K562 (cell line): ENCODE measurements at regions not wholly inside any gene's neighbourhood (a gene's known extent, or its start where the extent isn't known, plus 50 kb on each side); places are given as distances from the start of the nearest gene placed in this dataset.

Experiments used
- ATAC-seq: fragments of 200-7000 bp; cut with Tn5 transposase; 3 replicates; pipeline ENCODE4 v1.9.1; 2020; ENCODE audit warnings: moderate library complexity
- BruUV-seq: library from RNA; stranded (reverse); fragments of 400-500 nt; replicated peaks from 2 replicates; lab custom pipeline; 2021; lab: Mats Ljungman, UMichigan
- CTCF ChIA-PET: fragments of 300-600 bp; formaldehyde crosslinking; extraction: SDS; loops from one replicate; lab custom pipeline; 2021; ENCODE audit warnings: low intra/inter-chr PET ratio; lab: Yijun Ruan, JAX
- POLR2A ChIA-PET: fragments of 300-600, 350-650 bp; sonication (Branson Sonifier 250); formaldehyde crosslinking; extraction: SDS; loops from one replicate; lab custom pipeline; 2021; ENCODE audit warnings: antibody characterized with exemption, inconsistent platforms; lab: Yijun Ruan, JAX
- DNase-seq, 4 experiments: peaks; one replicate each; pipeline versions ENCODE4 v3.0.0 to v3.0.0-alpha.2; 2011 to 2018; ENCODE audit warnings: low spot score in 3 of 4, mixed read lengths in 3 of 4; ENCODE audit errors: extremely low read depth in 1 of 4
- FAIRE-seq: peaks from 2 replicates; lab custom pipeline; 2011; peaks lifted over from hg19 to GRCh38; lab: Jason Lieb, UNC
- H2AFZ ChIP-seq: 2 replicates; pipeline ENCODE4 v1.6.0; 2011; ENCODE audit warnings: low read depth, low read length, control low read depth, inconsistent platforms
- H3K27ac ChIP-seq: fragments of 200-600 bp; 3 replicates; pipeline ENCODE4 v1.8.0; 2011; ENCODE audit warnings: low read depth, mild to moderate bottlenecking, control low read depth, inconsistent platforms, low read length, moderate library complexity, mixed read lengths; ENCODE audit errors: extremely low read depth
- H3K27me3 ChIP-seq, 2 experiments: fragments of 300-600 bp in 1 of 2; 2 replicates in 1 of 2; 3 replicates in 1 of 2; pipeline versions ENCODE4 v1.6.0 to v1.8.0; 2011; ENCODE audit warnings: inconsistent platforms in 2 of 2, low read length in 2 of 2, mild to moderate bottlenecking in 1 of 2, mixed read lengths in 1 of 2, moderate library complexity in 1 of 2; ENCODE audit not compliant: control insufficient read depth in 2 of 2, insufficient read depth in 2 of 2
- H3K36me3 ChIP-seq: fragments of 300-600 bp; 3 replicates; pipeline ENCODE4 v1.8.0; 2011; ENCODE audit warnings: mild to moderate bottlenecking, low read length, inconsistent platforms; ENCODE audit not compliant: control insufficient read depth, insufficient read depth
- H3K4me1 ChIP-seq, 2 experiments: fragments of 200-600 bp in 1 of 2; replicated peaks in 1 of 2; 2 replicates in 1 of 2; 3 replicates in 1 of 2; pipeline versions ENCODE4 v1.5.1 to v1.8.0; 2011; ENCODE audit warnings: inconsistent platforms in 2 of 2, low read length in 2 of 2, mild to moderate bottlenecking in 1 of 2, mixed read lengths in 1 of 2, moderate library complexity in 1 of 2; ENCODE audit not compliant: control insufficient read depth in 2 of 2, insufficient read depth in 2 of 2
- H3K4me2 ChIP-seq: 2 replicates; pipeline ENCODE4 v1.6.1; 2011; ENCODE audit warnings: low read length, control low read depth, inconsistent platforms, mixed read lengths; ENCODE audit not compliant: insufficient read depth
- H3K4me3 ChIP-seq: fragments of 200-600 bp; sonication (generic), shearing (Covaris generic); 2 replicates; pipeline ENCODE4 v1.5.1; 2016; ENCODE audit warnings: control low read depth, inconsistent platforms
- H3K79me2 ChIP-seq: fragments of 200-600 bp; 3 replicates; pipeline ENCODE4 v1.8.0; 2011; ENCODE audit warnings: low read length, inconsistent platforms; ENCODE audit not compliant: control insufficient read depth, insufficient read depth
- H3K9ac ChIP-seq, 2 experiments: 2 replicates each; pipeline versions ENCODE4 v1.6.0 to v1.6.1; 2011; ENCODE audit warnings: low read depth in 2 of 2, low read length in 2 of 2, control low read depth in 1 of 2, inconsistent platforms in 1 of 2, mild to moderate bottlenecking in 1 of 2, mixed read lengths in 1 of 2; ENCODE audit not compliant: insufficient read depth in 1 of 2
- H3K9me1 ChIP-seq: one replicate; pipeline ENCODE4 v1.6.0; 2011; ENCODE audit warnings: inconsistent platforms, mild to moderate bottlenecking, low read length, moderate library complexity; ENCODE audit not compliant: control insufficient read depth, insufficient read depth
- H3K9me3 ChIP-seq: replicated peaks from 2 replicates; pipeline ENCODE4 v1.5.1; 2011; ENCODE audit warnings: low read depth, low read length, inconsistent platforms; ENCODE audit not compliant: control insufficient read depth, insufficient read depth
- H4K20me1 ChIP-seq: replicated peaks from 2 replicates; pipeline ENCODE4 v1.6.1; 2011; ENCODE audit warnings: low read length, inconsistent platforms, mixed read lengths; ENCODE audit not compliant: control insufficient read depth, insufficient read depth
- BMI1 ChIP-seq: fragments of 150-350 bp; IDR thresholded peaks from 2 replicates; pipeline ENCODE4 v1.6.1; 2014; ENCODE audit warnings: low read length
- CBX3 ChIP-seq, 2 experiments: IDR thresholded peaks; 1 replicate in 1 of 2; 2 replicates in 1 of 2; pipeline ENCODE4 v1.6.1; 2012; ENCODE audit warnings: inconsistent platforms in 2 of 2, low read length in 2 of 2, borderline replicate concordance in 1 of 2, control low read depth in 1 of 2
- GATA2 ChIP-seq: sonication (generic); formaldehyde crosslinking; IDR thresholded peaks from 2 replicates; pipeline ENCODE4 v1.4.0; 2020; ENCODE audit warnings: mild to moderate bottlenecking, missing genetic modification reagents
- HOMEZ ChIP-seq: fragments of 250-450 bp; sonication (Bioruptor Pico); IDR thresholded peaks from 2 replicates; pipeline ENCODE4 v1.4.0; 2020; ENCODE audit warnings: mild to moderate bottlenecking, moderate library complexity
- KLF1 ChIP-seq: fragments of 450-650 bp; IDR thresholded peaks from 2 replicates; pipeline ENCODE4 v1.6.1; 2016; ENCODE audit warnings: missing genetic modification characterization, missing compliant biosample characterization
- NFIX ChIP-seq: fragments of 250-450 bp; sonication (Bioruptor Pico); IDR thresholded peaks from 2 replicates; pipeline ENCODE4 v1.4.0; 2020; ENCODE audit warnings: low read depth, mild to moderate bottlenecking, moderate library complexity
- NUFIP1 ChIP-seq: fragments of 450-650 bp; IDR thresholded peaks from 2 replicates; pipeline ENCODE4 v1.6.1; 2018; ENCODE audit not compliant: partially characterized antibody
- PHTF2 ChIP-seq: fragments of 250-450 bp; sonication (Bioruptor Pico); IDR thresholded peaks from 2 replicates; pipeline ENCODE4 v1.5.0; 2021; ENCODE audit warnings: mild to moderate bottlenecking
- RCOR1 ChIP-seq, 2 experiments: IDR thresholded peaks; 2 replicates each; pipeline ENCODE4 v1.6.1; 2012; ENCODE audit warnings: low read depth in 2 of 2, low read length in 2 of 2, borderline replicate concordance in 1 of 2, improper control_type of control experiment in 1 of 2
- TGIF2 ChIP-seq: sonication (generic); formaldehyde crosslinking; IDR thresholded peaks from 2 replicates; pipeline ENCODE4 v1.8.1; 2022; ENCODE audit warnings: mild to moderate bottlenecking, missing genetic modification reagents, moderate library complexity
- UBTF ChIP-seq, 2 experiments: IDR thresholded peaks; 2 replicates each; pipeline ENCODE4 v1.6.1; 2012; ENCODE audit warnings: improper control_type of control experiment in 2 of 2, low read depth in 2 of 2, low read length in 2 of 2, borderline replicate concordance in 1 of 2
- XRCC3 ChIP-seq: fragments of 450-650 bp; IDR thresholded peaks from 2 replicates; pipeline ENCODE4 v1.6.1; 2017; ENCODE audit warnings: mild to moderate bottlenecking, moderate library complexity
- ZMIZ1 ChIP-seq, 2 experiments: fragments of 150-350 bp in 1 of 2; IDR thresholded peaks; 2 replicates each; pipeline ENCODE4 v1.6.1; 2012 to 2016; ENCODE audit warnings: low read depth in 2 of 2, low read length in 2 of 2, mild to moderate bottlenecking in 1 of 2, moderate library complexity in 1 of 2
- ZNF282 ChIP-seq: sonication (generic); formaldehyde crosslinking; IDR thresholded peaks from 2 replicates; pipeline ENCODE4 v1.8.1; 2023; ENCODE audit warnings: missing genetic modification reagents
- WGBS: fragments of 100-300 bp; shearing (Covaris generic); methylation state at CpG from one replicate; pipeline ENCODE4 v1.1.6; 2016; ENCODE audit warnings: low coverage, mixed read lengths; ENCODE audit not compliant: insufficient coverage; ENCODE audit errors: missing lambda C conversion rate; 5-methylcytosine and 5-hydroxymethylcytosine counted together
- in situ Hi-C: fragments of 300-500 bp; cut with MboI; formaldehyde crosslinking; loops from 4 replicates; pipeline ENCODE4 v1.15.0; 2018; ENCODE audit warnings: inconsistent platforms, mixed read lengths
- intact Hi-C: fragments of 100-400 bp; cut with micrococcal nuclease; formaldehyde crosslinking; loops from 2 replicates; pipeline ENCODE4 v1.14.2; 2022

DNA sequence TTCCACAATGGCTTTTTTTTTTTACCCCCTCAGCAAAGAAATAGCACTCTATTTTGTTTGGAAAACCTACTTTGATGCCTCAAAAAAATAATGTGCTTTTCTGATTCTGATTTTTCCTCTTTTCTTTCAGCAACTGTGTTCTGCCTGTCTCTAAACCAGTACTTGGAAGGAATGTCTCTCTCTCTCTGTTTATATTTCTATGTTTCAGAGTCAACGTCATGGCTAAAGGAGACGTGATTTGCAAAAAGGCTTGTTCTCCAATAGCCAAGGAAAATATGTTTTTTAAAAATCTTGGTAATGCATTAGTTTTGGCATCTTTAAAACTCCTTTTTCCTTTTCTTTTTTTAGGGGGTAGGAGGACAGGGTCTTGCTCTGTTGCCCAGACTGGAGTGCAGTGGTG is 56.0 kb upstream of the SDK1 start (continued):
- TF ChIP-seq UBTF (IDR thresholded peaks at IDR 0.05; ENCODE audit: borderline replicate concordance in 1 of 2, low read depth in 2 of 2, low read length in 2 of 2): no peak

GRCh38 chr7:3245721-3246120 is 55.3 kb upstream of the SDK1 start:
- ChIA-PET POLR2A (no interaction called here), CTCF (no interaction called here)
- Histone ChIP-seq H4K20me1 (no peaks in the 10 kb centered on the region), H3K9ac (no peak overlapping the region), H3K9me3 (no peaks in the 10 kb centered on the region), H3K27ac (no peak overlapping the region), H3K4me2 (no peak overlapping the region), H2AFZ (no peak overlapping the region), H3K79me2 (no peaks in the 10 kb centered on the region), H3K27me3 (peaks cover 3 to 21% of the 10 kb centered on the region in 2 experiments; a peak in 4 of 5 replicates), H3K4me1 (no peaks in the 10 kb centered on the region), H3K36me3 (no peaks in the 10 kb centered on the region), H3K9me1 (no peaks in the 10 kb centered on the region), H3K4me3 (no peak overlapping the region)
- in situ Hi-C loops (no loop called here), intact Hi-C loops (no loop called here)
- no TSS peak for BruUV-seq
- ATAC-seq: no peak
- DNase-seq: no peak
- TF ChIP-seq ZNF282 (CRISPR knock-in tag) (no peak), RCOR1 (IDR thresholded peaks at IDR 0.05; ENCODE audit: borderline replicate concordance in 1 of 2, low read depth in 2 of 2, low read length in 2 of 2) (no peak), GATA2 (CRISPR knock-in tag) (no peak), HOMEZ (CRISPR knock-in tag) (no peak), XRCC3 (no peak), BMI1 (no peak), ZMIZ1 (IDR thresholded peaks at IDR 0.05; ENCODE audit: low read depth in 2 of 2, low read length in 2 of 2) (no peak), NUFIP1 (no peak), TGIF2 (CRISPR knock-in tag) (no peak), PHTF2 (CRISPR knock-in tag) (no peak), NFIX (CRISPR knock-in tag) (no peak), KLF1 (no peak), CBX3 (IDR thresholded peaks at IDR 0.05; ENCODE audit: borderline replicate concordance in 1 of 2, low read length in 2 of 2) (no peak)
- no peak for FAIRE-seq
- WGBS: 0% methylated on average over 3 of the region's 3 CpGs
